ENCODE measurements at regions not wholly inside any gene's neighbourhood (a gene's known extent, or its start where the extent isn't known, plus 50 kb on each side); places are given as distances from the start of the nearest gene placed in this dataset.

GRCh38 chr6:155883741-155884140 lies 428.1 kb upstream of the NOX3 start:
- Histone ChIP-seq H3K79me2 (ENCODE audit: low read length) (no peaks in the 10 kb centered on the region), H3K4me1 (ENCODE audit: low read length) (no peaks in the 10 kb centered on the region), H3K27me3 (ENCODE audit: low read depth, low read length) (no peaks in the 10 kb centered on the region), H3K27ac (ENCODE audit: low read length) (no peak overlapping the region), H2AFZ (ENCODE audit: low read depth, low read length) (no peak overlapping the region), H3K9me3 (ENCODE audit: insufficient read depth, low read length) (no peaks in the 10 kb centered on the region), H3K4me3 (ENCODE audit: low read length) (no peak overlapping the region), H3K4me2 (ENCODE audit: low read length) (no peak overlapping the region), H4K20me1 (ENCODE audit: insufficient read depth, low read length) (no peaks in the 10 kb centered on the region), H3K9ac (ENCODE audit: low read length) (no peak overlapping the region), H3K36me3 (replicated peaks; ENCODE audit: low read depth, low read length) (no peaks in the 10 kb centered on the region)
- TF ChIP-seq, protein P1, sequence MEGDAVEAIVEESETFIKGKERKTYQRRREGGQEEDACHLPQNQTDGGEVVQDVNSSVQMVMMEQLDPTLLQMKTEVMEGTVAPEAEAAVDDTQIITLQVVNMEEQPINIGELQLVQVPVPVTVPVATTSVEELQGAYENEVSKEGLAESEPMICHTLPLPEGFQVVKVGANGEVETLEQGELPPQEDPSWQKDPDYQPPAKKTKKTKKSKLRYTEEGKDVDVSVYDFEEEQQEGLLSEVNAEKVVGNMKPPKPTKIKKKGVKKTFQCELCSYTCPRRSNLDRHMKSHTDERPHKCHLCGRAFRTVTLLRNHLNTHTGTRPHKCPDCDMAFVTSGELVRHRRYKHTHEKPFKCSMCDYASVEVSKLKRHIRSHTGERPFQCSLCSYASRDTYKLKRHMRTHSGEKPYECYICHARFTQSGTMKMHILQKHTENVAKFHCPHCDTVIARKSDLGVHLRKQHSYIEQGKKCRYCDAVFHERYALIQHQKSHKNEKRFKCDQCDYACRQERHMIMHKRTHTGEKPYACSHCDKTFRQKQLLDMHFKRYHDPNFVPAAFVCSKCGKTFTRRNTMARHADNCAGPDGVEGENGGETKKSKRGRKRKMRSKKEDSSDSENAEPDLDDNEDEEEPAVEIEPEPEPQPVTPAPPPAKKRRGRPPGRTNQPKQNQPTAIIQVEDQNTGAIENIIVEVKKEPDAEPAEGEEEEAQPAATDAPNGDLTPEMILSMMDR (IDR thresholded peaks at IDR 0.05; ENCODE audit: low read depth, low read length): no peak
- no peak for TF ChIP-seq EZH2phosphoT487 (IDR thresholded peaks at IDR 0.05; ENCODE audit: low read depth)

DNA sequence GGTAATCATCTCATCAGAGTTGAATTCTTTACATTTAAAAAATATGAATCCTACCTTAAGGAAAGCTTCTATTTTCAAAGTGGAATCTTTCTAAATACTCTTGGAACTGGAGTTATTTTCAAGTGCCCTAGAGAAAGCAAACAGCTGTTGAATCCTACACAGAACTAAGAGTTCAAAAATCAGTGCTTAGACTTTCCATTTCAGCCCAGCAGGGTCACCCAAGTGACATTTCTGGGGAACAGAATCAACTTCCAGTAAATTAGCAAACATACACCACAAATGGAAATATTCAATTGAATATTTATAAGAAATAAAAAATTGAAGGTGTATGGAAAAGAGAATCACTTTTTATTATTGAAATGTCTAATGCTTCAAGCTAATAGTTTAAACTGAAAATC lies 427.7 kb upstream of the NOX3 start:
- no peaks in the 10 kb centered on the region for H3K27me3 ChIP-seq (ENCODE audit: low read depth, low read length)
- no peaks in the 10 kb centered on the region for H3K36me3 ChIP-seq (replicated peaks; ENCODE audit: low read depth, low read length)
- H3K9ac ChIP-seq (ENCODE audit: low read length): no peak overlapping the region
- no peak overlapping the region for H3K4me3 ChIP-seq (ENCODE audit: low read length)
- TF ChIP-seq EZH2phosphoT487 (IDR thresholded peaks at IDR 0.05; ENCODE audit: low read depth): no peak
- TF ChIP-seq, protein P1 (IDR thresholded peaks at IDR 0.05; ENCODE audit: low read depth, low read length): no peak
- no peaks in the 10 kb centered on the region for H3K4me1 ChIP-seq (ENCODE audit: low read length)
- no peaks in the 10 kb centered on the region for H4K20me1 ChIP-seq (ENCODE audit: insufficient read depth, low read length)
- no peak overlapping the region for H3K4me2 ChIP-seq (ENCODE audit: low read length)
- H2AFZ ChIP-seq (ENCODE audit: low read depth, low read length): no peak overlapping the region
- no peak overlapping the region for H3K27ac ChIP-seq (ENCODE audit: low read length)
- H3K79me2 ChIP-seq (ENCODE audit: low read length): no peaks in the 10 kb centered on the region
- H3K9me3 ChIP-seq (ENCODE audit: insufficient read depth, low read length): no peaks in the 10 kb centered on the region

DNA sequence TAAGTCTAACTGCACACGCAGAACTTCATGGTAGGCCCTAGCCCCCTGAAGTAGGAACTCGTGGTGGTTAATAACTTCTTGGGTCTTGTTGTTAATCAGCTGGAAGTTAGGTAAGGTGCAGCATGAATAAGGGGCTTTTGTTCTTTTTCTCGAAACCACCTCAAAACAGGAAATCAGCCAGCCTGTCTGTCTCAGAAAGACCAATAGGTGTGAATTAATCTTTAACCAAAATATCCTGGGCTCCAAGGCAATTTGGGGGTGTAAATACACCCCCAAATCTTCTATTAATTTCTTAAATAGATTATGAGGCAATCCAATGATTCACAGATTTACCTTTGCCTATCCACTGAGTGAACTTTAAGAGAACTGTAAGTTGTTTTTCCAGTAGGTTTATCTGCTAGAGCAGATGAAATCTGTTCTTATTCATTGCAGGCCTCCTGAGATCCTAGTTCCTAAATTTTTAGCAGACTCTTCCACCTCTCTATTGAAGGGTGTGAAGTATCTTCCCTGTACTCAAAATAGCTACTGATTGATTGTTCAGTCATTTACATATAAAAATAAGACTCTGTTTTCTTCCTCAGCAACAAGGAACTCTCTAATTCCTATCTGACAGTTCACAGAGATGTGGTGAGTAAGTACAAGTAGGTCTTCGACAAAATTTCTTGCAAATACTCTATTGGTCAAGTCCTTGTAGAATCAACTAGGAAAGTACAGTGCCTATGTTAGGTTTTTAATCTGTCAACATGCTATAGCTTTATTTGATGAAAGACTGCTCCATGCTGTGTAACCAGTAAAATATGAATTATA lies 427.1 kb upstream of the NOX3 start:
- no peaks in the 10 kb centered on the region for H3K27me3 ChIP-seq (ENCODE audit: low read depth, low read length)
- H3K4me3 ChIP-seq (ENCODE audit: low read length): no peak overlapping the region
- H4K20me1 ChIP-seq (ENCODE audit: insufficient read depth, low read length): no peaks in the 10 kb centered on the region
- no peak overlapping the region for H2AFZ ChIP-seq (ENCODE audit: low read depth, low read length)
- H3K36me3 ChIP-seq (replicated peaks; ENCODE audit: low read depth, low read length): no peaks in the 10 kb centered on the region
- no peaks in the 10 kb centered on the region for H3K79me2 ChIP-seq (ENCODE audit: low read length)
- no peak overlapping the region for H3K27ac ChIP-seq (ENCODE audit: low read length)
- no peaks in the 10 kb centered on the region for H3K4me1 ChIP-seq (ENCODE audit: low read length)
- H3K9ac ChIP-seq (ENCODE audit: low read length): no peak overlapping the region
- no peak for TF ChIP-seq EZH2phosphoT487 (IDR thresholded peaks at IDR 0.05; ENCODE audit: low read depth)
- TF ChIP-seq, protein P1 (IDR thresholded peaks at IDR 0.05; ENCODE audit: low read depth, low read length): no peak
- H3K4me2 ChIP-seq (ENCODE audit: low read length): no peak overlapping the region
- H3K9me3 ChIP-seq (ENCODE audit: insufficient read depth, low read length): no peaks in the 10 kb centered on the region

DNA sequence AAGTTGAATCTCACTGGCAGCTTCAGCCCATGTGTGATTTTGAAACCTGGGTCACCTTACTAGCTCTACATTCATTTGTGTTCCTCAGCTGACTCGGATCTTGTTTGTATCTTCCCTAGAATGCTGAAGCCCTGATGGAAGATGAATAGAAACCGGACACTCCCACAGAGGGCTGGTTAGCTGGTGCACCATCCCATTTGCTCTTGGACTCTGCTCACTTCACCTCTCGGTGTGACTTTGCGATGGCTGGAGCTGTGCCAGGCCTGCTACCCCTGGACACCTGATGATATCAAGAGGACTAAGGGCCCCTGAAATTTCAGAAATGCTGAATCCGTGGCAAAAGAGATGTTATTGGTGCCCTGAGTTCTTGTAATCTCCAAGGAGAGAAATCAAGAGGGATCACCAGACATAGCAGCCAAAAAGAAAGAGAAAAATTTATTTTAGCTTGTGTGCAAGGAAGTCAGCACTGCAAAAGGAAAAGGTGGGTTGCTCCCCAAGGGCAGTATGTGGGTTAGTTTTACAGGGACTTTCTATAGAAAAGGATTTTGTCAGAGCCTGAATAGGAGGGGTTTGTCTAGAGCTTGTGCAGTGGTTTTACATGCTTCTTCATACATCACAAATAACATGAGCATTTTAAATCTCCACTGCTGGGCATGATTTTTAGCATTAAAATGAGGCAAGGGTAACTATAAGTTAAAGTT lies 426.3 kb upstream of the NOX3 start:
- no peak overlapping the region for H3K4me3 ChIP-seq (ENCODE audit: low read length)
- no peaks in the 10 kb centered on the region for H3K79me2 ChIP-seq (ENCODE audit: low read length)
- H2AFZ ChIP-seq (ENCODE audit: low read depth, low read length): no peak overlapping the region
- no peaks in the 10 kb centered on the region for H3K4me1 ChIP-seq (ENCODE audit: low read length)
- H3K27me3 ChIP-seq (ENCODE audit: low read depth, low read length): no peaks in the 10 kb centered on the region
- H3K9me3 ChIP-seq (ENCODE audit: insufficient read depth, low read length): no peaks in the 10 kb centered on the region
- no peak overlapping the region for H3K4me2 ChIP-seq (ENCODE audit: low read length)
- H3K27ac ChIP-seq (ENCODE audit: low read length): no peak overlapping the region
- H4K20me1 ChIP-seq (ENCODE audit: insufficient read depth, low read length): no peaks in the 10 kb centered on the region
- TF ChIP-seq, protein P1 (IDR thresholded peaks at IDR 0.05; ENCODE audit: low read depth, low read length): no peak
- TF ChIP-seq EZH2phosphoT487 (IDR thresholded peaks at IDR 0.05; ENCODE audit: low read depth): no peak
- H3K9ac ChIP-seq (ENCODE audit: low read length): no peak overlapping the region
- no peaks in the 10 kb centered on the region for H3K36me3 ChIP-seq (replicated peaks; ENCODE audit: low read depth, low read length)
